ENCODE measurements at regions not wholly inside any gene's neighbourhood (a gene's known extent, or its start where the extent isn't known, plus 50 kb on each side); places are given as distances from the start of the nearest gene placed in this dataset.

DNA sequence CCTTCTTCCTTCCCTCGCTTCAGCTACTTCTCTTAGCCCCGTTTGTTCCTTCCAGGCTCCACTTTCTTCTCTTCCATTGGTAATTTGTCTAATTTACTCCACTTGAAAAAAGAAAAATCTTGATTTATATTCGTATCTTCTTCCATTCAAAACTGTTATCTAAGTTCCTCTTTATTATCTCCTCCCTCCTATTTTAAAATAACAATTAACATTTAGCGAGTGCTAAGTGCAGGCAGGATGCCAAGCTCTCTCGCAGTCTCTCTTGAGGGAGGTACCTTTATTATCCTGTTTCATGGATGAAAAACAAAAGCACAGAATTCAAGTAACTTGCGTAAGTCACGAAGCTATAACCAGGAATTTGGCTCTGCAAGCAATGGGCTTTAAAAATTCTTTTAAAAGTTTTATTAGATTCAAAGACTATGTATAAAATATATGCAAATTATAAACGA is 418.9 kb upstream of the NAALADL2 start:
- DNase-seq (peak in 3 of 5 donors; percentile 14 to 71 (median 71)), FAIRE-seq (no peak)
- H3K9ac ChIP-seq (ENCODE audit: low read length in 3 of 3): peak overlapping the region; percentile 63 to 74 (median 73)
- TF ChIP-seq, protein P1, sequence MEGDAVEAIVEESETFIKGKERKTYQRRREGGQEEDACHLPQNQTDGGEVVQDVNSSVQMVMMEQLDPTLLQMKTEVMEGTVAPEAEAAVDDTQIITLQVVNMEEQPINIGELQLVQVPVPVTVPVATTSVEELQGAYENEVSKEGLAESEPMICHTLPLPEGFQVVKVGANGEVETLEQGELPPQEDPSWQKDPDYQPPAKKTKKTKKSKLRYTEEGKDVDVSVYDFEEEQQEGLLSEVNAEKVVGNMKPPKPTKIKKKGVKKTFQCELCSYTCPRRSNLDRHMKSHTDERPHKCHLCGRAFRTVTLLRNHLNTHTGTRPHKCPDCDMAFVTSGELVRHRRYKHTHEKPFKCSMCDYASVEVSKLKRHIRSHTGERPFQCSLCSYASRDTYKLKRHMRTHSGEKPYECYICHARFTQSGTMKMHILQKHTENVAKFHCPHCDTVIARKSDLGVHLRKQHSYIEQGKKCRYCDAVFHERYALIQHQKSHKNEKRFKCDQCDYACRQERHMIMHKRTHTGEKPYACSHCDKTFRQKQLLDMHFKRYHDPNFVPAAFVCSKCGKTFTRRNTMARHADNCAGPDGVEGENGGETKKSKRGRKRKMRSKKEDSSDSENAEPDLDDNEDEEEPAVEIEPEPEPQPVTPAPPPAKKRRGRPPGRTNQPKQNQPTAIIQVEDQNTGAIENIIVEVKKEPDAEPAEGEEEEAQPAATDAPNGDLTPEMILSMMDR (IDR thresholded peaks at IDR 0.05; ENCODE audit: borderline replicate concordance, extremely low read depth, insufficient read depth): no peak
- peaks cover 0 to 4% (median 2%) of the 10 kb centered on the region in 3 donors for H3K4me1 ChIP-seq (ENCODE audit: control insufficient read depth in 2 of 3, insufficient read depth in 2 of 3, low read depth in 1 of 3, low read length in 3 of 3)
- H3K27ac ChIP-seq (ENCODE audit: low read depth in 2 of 2, low read length in 2 of 2): peak overlapping the region; percentile 93 to 97
- H3K4me3 ChIP-seq (ENCODE audit: low read length in 3 of 3): peak overlapping the region; percentile 57 to 87 (median 81)
- no peaks in the 10 kb centered on the region for H3K36me3 ChIP-seq (ENCODE audit: control insufficient read depth in 2 of 3, insufficient read depth in 3 of 3, low read length in 3 of 3)
- no peaks in the 10 kb centered on the region for H3K27me3 ChIP-seq (ENCODE audit: control insufficient read depth, insufficient read depth, low read length)
- no peaks in the 10 kb centered on the region for H3K9me3 ChIP-seq (ENCODE audit: control insufficient read depth in 2 of 3, insufficient read depth in 1 of 3, low read length in 3 of 3)
- intact Hi-C loops (cut with DNase I): no loop called here

DNA sequence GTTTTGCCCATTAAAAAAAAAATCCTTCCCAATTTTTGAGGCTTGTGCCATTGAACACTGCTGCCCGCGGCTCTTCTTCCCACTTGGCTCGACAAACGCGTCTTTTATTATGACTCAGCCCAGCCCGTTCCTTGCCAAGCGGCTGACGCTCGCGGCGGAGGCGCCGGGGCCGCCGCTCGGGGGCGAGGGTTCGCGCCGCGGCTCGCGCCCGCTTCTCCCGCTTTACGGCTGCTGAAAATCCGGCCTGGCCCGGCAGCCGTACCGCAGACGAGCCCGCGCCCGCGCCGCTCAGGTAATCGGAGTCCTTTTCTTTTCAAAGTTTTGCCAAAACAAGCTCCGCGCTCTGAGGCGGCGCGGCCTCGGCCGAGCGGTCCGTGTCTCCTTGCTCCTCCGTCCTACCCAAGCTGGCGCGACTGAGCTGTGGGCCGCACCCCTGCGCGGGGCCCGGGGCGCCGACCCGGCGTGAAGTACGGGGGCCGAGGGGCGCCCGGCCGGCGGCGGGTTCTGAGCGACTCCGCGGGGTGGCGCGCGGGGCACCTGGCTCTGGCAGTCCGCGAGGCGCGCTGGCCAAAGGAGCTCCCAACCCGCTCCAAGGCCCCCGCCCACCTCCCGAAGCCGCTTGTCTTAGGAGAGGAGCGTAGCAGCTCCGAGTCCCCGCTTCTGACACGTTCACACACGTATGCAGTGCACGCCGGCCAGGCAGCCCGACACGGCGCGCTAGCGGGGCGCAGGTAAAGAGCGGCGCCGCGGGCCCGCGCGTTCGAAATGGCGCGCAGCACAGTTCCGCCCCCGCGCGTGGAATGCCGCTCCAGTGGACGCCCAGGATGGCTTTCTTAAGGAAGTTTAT is 418.2 kb upstream of the NAALADL2 start:
- Histone ChIP-seq H3K9me3 (ENCODE audit: control insufficient read depth in 2 of 3, insufficient read depth in 1 of 3, low read length in 3 of 3) (no peaks in the 10 kb centered on the region), H3K27me3 (ENCODE audit: control insufficient read depth, insufficient read depth, low read length) (no peaks in the 10 kb centered on the region), H3K27ac (ENCODE audit: low read depth in 2 of 2, low read length in 2 of 2) (peak overlapping the region; percentile 93 to 97), H3K36me3 (ENCODE audit: control insufficient read depth in 2 of 3, insufficient read depth in 3 of 3, low read length in 3 of 3) (no peaks in the 10 kb centered on the region), H3K9ac (ENCODE audit: low read length in 3 of 3) (peak overlapping the region; percentile 77 to 92 (median 81)), H3K4me3 (ENCODE audit: low read length in 3 of 3) (peak overlapping the region; percentile 57 to 95 (median 87)), H3K4me1 (ENCODE audit: control insufficient read depth in 2 of 3, insufficient read depth in 2 of 3, low read depth in 1 of 3, low read length in 3 of 3) (peaks cover 0 to 4% (median 2%) of the 10 kb centered on the region in 3 donors)
- FAIRE-seq (no peak), DNase-seq (peak; percentile 93 to 96 (median 95))
- TF ChIP-seq, protein P1 (IDR thresholded peaks at IDR 0.05; ENCODE audit: borderline replicate concordance, extremely low read depth, insufficient read depth): peak; percentile 11
- intact Hi-C loops (cut with DNase I): no loop called here

DNA sequence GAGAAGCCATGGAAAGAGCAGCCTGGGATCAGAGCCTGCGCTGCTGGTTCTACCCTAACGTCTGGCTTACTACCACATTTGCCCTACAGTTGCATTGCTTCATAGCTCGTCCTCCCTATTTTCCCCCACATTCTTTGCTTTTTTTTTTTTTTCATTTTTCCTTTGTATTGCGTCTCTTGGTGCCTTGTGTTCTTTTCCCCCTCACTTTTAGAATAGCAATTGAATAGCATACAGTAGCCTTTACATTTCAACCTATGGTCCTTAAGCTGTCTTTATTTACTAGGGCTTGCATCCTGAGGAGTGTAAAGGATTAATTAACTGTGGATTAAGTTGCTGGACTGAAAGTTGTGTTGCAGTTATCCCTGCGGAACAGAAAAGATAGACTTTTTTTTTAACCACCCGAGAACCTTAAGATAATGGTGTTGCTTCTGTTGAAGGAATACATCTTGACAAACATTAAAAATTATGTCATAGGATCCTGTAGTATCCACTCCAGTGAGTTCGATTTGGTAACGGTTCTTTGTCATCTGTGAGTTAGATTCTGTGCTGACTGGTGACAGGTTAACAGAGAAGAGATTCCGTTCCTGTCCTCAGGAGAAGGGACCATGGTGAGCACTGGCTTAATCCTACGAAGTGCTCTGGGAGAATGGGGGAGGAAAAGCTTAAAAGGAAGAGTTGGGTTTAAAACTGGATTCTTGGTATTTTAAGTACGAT is 417.4 kb upstream of the NAALADL2 start:
- Histone ChIP-seq H3K4me1 (ENCODE audit: control insufficient read depth in 2 of 3, insufficient read depth in 2 of 3, low read depth in 1 of 3, low read length in 3 of 3) (peaks cover 0 to 4% (median 2%) of the 10 kb centered on the region in 3 donors), H3K9ac (ENCODE audit: low read length in 3 of 3) (peak overlapping the region; percentile 27 to 92 (median 81)), H3K4me3 (ENCODE audit: low read length in 3 of 3) (peak overlapping the region; percentile 57 to 95 (median 87)), H3K27ac (ENCODE audit: low read depth in 2 of 2, low read length in 2 of 2) (peak overlapping the region; percentile 93 to 97), H3K9me3 (ENCODE audit: control insufficient read depth in 2 of 3, insufficient read depth in 1 of 3, low read length in 3 of 3) (no peaks in the 10 kb centered on the region), H3K27me3 (ENCODE audit: control insufficient read depth, insufficient read depth, low read length) (no peaks in the 10 kb centered on the region), H3K36me3 (ENCODE audit: control insufficient read depth in 2 of 3, insufficient read depth in 3 of 3, low read length in 3 of 3) (no peaks in the 10 kb centered on the region)
- TF ChIP-seq, protein P1 (IDR thresholded peaks at IDR 0.05; ENCODE audit: borderline replicate concordance, extremely low read depth, insufficient read depth): no peak
- intact Hi-C loops (cut with DNase I): no loop called here
- peak in 2 of 5 donors; percentile 61 to 71 for DNase-seq
- FAIRE-seq: no peak

Data from kidney (tissue), 13 donors.